GM12878 (cell line): ENCODE measurements at regions not wholly inside any gene's neighbourhood (a gene's known extent, or its start where the extent isn't known, plus 50 kb on each side); places are given as distances from the start of the nearest gene placed in this dataset.

Experiments
- ATAC-seq: fragments of 200-7000 bp; cut with Tn5 transposase; 3 replicates; pipeline ENCODE4 v1.9.1; 2020; ENCODE audit warnings: mild to moderate bottlenecking, moderate library complexity
- BruUV-seq: library from RNA; stranded (reverse); fragments of 400-500 nt; replicated peaks from 2 replicates; lab custom pipeline; 2021; lab: Mats Ljungman, UMichigan
- CTCF ChIA-PET: fragments of 300-600 bp; sonication (Branson Sonifier 250); formaldehyde crosslinking; extraction: SDS; loops from one replicate; lab custom pipeline; 2021; ENCODE audit warnings: inconsistent platforms; lab: Yijun Ruan, JAX
- POLR2A ChIA-PET: fragments of 350-600 bp; formaldehyde crosslinking; extraction: SDS; loops from one replicate; lab custom pipeline; 2021; ENCODE audit warnings: inconsistent platforms; lab: Charles Lee
- RAD21 ChIA-PET: fragments of 300-600 bp; sonication (Branson Sonifier 250); formaldehyde crosslinking; loops from one replicate; lab custom pipeline; 2023; ENCODE audit warnings: antibody characterized with exemption; ENCODE audit not compliant: unreplicated experiment; lab: Charles Lee
- SMC1A ChIA-PET: fragments of 300-600 bp; sonication (Branson Sonifier 250); formaldehyde crosslinking; loops from one replicate; lab custom pipeline; 2023; ENCODE audit not compliant: unreplicated experiment, uncharacterized antibody; lab: Charles Lee
- DNase-seq: peaks from one replicate; pipeline ENCODE4 v3.0.0-alpha.2; 2011; ENCODE audit warnings: low read depth, low spot score
- FAIRE-seq: peaks from 3 replicates; lab custom pipeline; 2011; peaks lifted over from hg19 to GRCh38; lab: Jason Lieb, UNC
- H2AFZ ChIP-seq: 2 replicates; pipeline ENCODE4 v1.6.0; 2011; ENCODE audit warnings: low read depth, low read length, control low read depth; ENCODE audit not compliant: control insufficient read depth
- H3K27ac ChIP-seq: 2 replicates; pipeline ENCODE4 v1.5.1; 2011; ENCODE audit warnings: control low read depth; ENCODE audit not compliant: control insufficient read depth, insufficient read depth
- H3K27me3 ChIP-seq, 2 experiments: replicated peaks in 1 of 2; 2 replicates each; pipeline versions ENCODE4 v1.6.0 to v1.6.1; 2011; ENCODE audit warnings: low read length in 1 of 2; ENCODE audit not compliant: control insufficient read depth in 2 of 2, insufficient read depth in 2 of 2
- H3K36me3 ChIP-seq, 2 experiments: 2 replicates each; pipeline ENCODE4 v1.5.1; 2011; ENCODE audit warnings: low read length in 1 of 2; ENCODE audit not compliant: control insufficient read depth in 2 of 2, insufficient read depth in 2 of 2
- H3K4me1 ChIP-seq: 2 replicates; pipeline ENCODE4 v1.6.1; 2011; ENCODE audit warnings: mild to moderate bottlenecking, low read length, moderate library complexity, mixed read lengths; ENCODE audit not compliant: control insufficient read depth, insufficient read depth
- H3K4me2 ChIP-seq: 2 replicates; pipeline ENCODE4 v1.6.0; 2011; ENCODE audit warnings: control low read depth; ENCODE audit not compliant: control insufficient read depth, insufficient read depth
- H3K4me3 ChIP-seq: fragments of 200-600 bp; sonication (generic); 2 replicates; pipeline ENCODE4 v1.5.1; 2016
- H3K79me2 ChIP-seq: 2 replicates; pipeline ENCODE4 v1.6.0; 2011; ENCODE audit warnings: low read length; ENCODE audit not compliant: control insufficient read depth, insufficient read depth
- H3K9ac ChIP-seq: 2 replicates; pipeline ENCODE4 v1.8.0; 2011; ENCODE audit warnings: low read length, control low read depth, mixed read lengths; ENCODE audit not compliant: control insufficient read depth, insufficient read depth
- H3K9me3 ChIP-seq: replicated peaks from 3 replicates; pipeline ENCODE4 v1.5.1; 2011; ENCODE audit warnings: mild to moderate bottlenecking, low read length; ENCODE audit not compliant: control insufficient read depth, insufficient read depth
- H4K20me1 ChIP-seq: 2 replicates; pipeline ENCODE4 v1.6.0; 2011; ENCODE audit not compliant: control insufficient read depth, insufficient read depth
- BRCA1 ChIP-seq: IDR thresholded peaks from 2 replicates; pipeline ENCODE4 v1.6.1; 2011; ENCODE audit warnings: low read depth, low read length, improper control_type of control experiment
- DPF2 ChIP-seq: fragments of 450-650 bp; IDR thresholded peaks from 2 replicates; pipeline ENCODE4 v1.6.1; 2017; ENCODE audit warnings: mild to moderate bottlenecking
- IKZF1 ChIP-seq: fragments of 450-650 bp; conservative IDR thresholded peaks from 2 replicates; pipeline ENCODE4 v1.6.1; 2017; ENCODE audit warnings: antibody characterized with exemption, mild to moderate bottlenecking
- LARP7 ChIP-seq: fragments of 450-650 bp; IDR thresholded peaks from 2 replicates; pipeline ENCODE4 v1.6.1; 2017; ENCODE audit warnings: mild to moderate bottlenecking
- MTA3 ChIP-seq: IDR thresholded peaks from 2 replicates; pipeline ENCODE4 v1.6.1; 2012; ENCODE audit warnings: low read length, inconsistent platforms, borderline replicate concordance
- NR2C1 ChIP-seq: fragments of 450-650 bp; IDR thresholded peaks from 2 replicates; pipeline ENCODE4 v1.6.1; 2017; ENCODE audit warnings: antibody characterized with exemption, mild to moderate bottlenecking, moderate library complexity
- SIX5 ChIP-seq: IDR thresholded peaks from 2 replicates; pipeline ENCODE4 v1.6.1; 2011; ENCODE audit warnings: mild to moderate bottlenecking, low read depth, low read length, moderate library complexity; ENCODE audit not compliant: severe bottlenecking
- SMARCA5 ChIP-seq: fragments of 450-650 bp; IDR thresholded peaks from 2 replicates; pipeline ENCODE4 v1.6.1; 2017; ENCODE audit warnings: mild to moderate bottlenecking
- STAT3 ChIP-seq: IDR thresholded peaks from 2 replicates; pipeline ENCODE4 v1.6.1; 2011; ENCODE audit warnings: low read depth, low read length, improper control_type of control experiment
- ZBED1 ChIP-seq: IDR thresholded peaks from 2 replicates; pipeline ENCODE4 v1.6.1; 2016; ENCODE audit warnings: borderline replicate concordance
- ZNF207 ChIP-seq: fragments of 450-650 bp; IDR thresholded peaks from 2 replicates; pipeline ENCODE4 v1.6.1; 2014; ENCODE audit warnings: antibody characterized with exemption, mild to moderate bottlenecking, borderline replicate concordance
- ZNF384 ChIP-seq: IDR thresholded peaks from 2 replicates; pipeline ENCODE4 v1.6.1; 2012; ENCODE audit warnings: low read depth, mild to moderate bottlenecking, low read length, improper control_type of control experiment, borderline replicate concordance
- WGBS: methylation state at CpG from one replicate; pipeline ENCODE4 v1.1.6; 2016; ENCODE audit warnings: low lambda C conversion rate; ENCODE audit not compliant: insufficient replicate concordance, insufficient coverage; ENCODE audit errors: missing lambda C conversion rate; 5-methylcytosine and 5-hydroxymethylcytosine counted together
- in situ Hi-C: fragments of 300-500 bp; cut with MboI; formaldehyde crosslinking; loops from 9 replicates; pipeline ENCODE4 v1.14.3; 2018; ENCODE audit warnings: mixed read lengths
- intact Hi-C: fragments of 100-400 bp; cut with micrococcal nuclease; formaldehyde crosslinking; loops from one replicate; pipeline ENCODE4 v1.14.2; 2022; ENCODE audit not compliant: unreplicated experiment
- TF ChIP-seq, protein P1 (sequence below): fragments of 450-650 bp; IDR thresholded peaks from 2 replicates; pipeline ENCODE4 v1.6.1; 2018; ENCODE audit warnings: mild to moderate bottlenecking, low read depth, moderate library complexity; ENCODE audit not compliant: partially characterized antibody
- TF ChIP-seq, protein P2 (sequence below): IDR thresholded peaks from 2 replicates; pipeline ENCODE4 v1.6.1; 2012; ENCODE audit warnings: low read depth, low read length, improper control_type of control experiment
- TF ChIP-seq, protein P3 (sequence below): IDR thresholded peaks from 2 replicates; pipeline ENCODE4 v1.6.1; 2011; ENCODE audit warnings: low read depth, mild to moderate bottlenecking, low read length, moderate library complexity, borderline replicate concordance; ENCODE audit errors: extremely low read depth
- TF ChIP-seq, protein P4 (sequence below): IDR thresholded peaks from 2 replicates; pipeline ENCODE4 v1.6.1; 2012; ENCODE audit warnings: low read length, inconsistent platforms
- TF ChIP-seq, protein P5 (sequence below): fragments of 450-650 bp; IDR thresholded peaks from 2 replicates; pipeline ENCODE4 v1.6.1; 2016; ENCODE audit warnings: mild to moderate bottlenecking

DNA sequence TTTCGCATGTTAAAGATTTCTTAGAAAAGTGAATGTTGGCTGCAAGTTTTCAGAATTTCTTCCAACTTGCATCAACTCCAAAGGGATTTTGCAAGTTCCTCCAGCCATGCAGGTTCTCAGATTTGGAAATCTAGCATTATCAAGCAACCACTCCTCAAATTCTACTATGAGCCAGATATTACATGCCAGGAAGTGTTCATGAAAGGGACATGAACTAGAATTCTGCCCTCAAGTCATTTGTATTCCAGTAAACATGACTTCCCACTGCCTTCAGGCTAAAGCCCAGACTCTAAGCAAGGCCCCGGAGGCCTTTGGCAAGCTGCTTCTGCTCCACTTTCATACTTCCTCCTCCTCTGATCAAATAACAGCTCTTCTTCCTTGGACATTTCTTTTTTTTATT lies 111.3 kb upstream of the PAPPA start:
- no peak for ATAC-seq
- H3K9ac ChIP-seq: no peak overlapping the region
- ChIA-PET CTCF (no interaction called here), POLR2A (no interaction called here), SMC1A (no interaction called here), RAD21 (no interaction called here)
- H3K4me3 ChIP-seq: no peak overlapping the region
- no peak overlapping the region for H3K27ac ChIP-seq
- no peaks in the 10 kb centered on the region for H3K27me3 ChIP-seq
- no peaks in the 10 kb centered on the region for H3K9me3 ChIP-seq
- H2AFZ ChIP-seq: no peak overlapping the region
- WGBS: 12% methylated on average over 2 of the region's 2 CpGs
- no TSS peak for BruUV-seq
- no peak for FAIRE-seq
- no peak for DNase-seq
- intact Hi-C loops (no loop called here), in situ Hi-C loops (no loop called here)
- H3K79me2 ChIP-seq: no peaks in the 10 kb centered on the region
- H3K36me3 ChIP-seq: no peaks in the 10 kb centered on the region
- no peaks in the 10 kb centered on the region for H4K20me1 ChIP-seq
- no peak overlapping the region for H3K4me2 ChIP-seq
- no peaks in the 10 kb centered on the region for H3K4me1 ChIP-seq
- TF ChIP-seq, protein P1, sequence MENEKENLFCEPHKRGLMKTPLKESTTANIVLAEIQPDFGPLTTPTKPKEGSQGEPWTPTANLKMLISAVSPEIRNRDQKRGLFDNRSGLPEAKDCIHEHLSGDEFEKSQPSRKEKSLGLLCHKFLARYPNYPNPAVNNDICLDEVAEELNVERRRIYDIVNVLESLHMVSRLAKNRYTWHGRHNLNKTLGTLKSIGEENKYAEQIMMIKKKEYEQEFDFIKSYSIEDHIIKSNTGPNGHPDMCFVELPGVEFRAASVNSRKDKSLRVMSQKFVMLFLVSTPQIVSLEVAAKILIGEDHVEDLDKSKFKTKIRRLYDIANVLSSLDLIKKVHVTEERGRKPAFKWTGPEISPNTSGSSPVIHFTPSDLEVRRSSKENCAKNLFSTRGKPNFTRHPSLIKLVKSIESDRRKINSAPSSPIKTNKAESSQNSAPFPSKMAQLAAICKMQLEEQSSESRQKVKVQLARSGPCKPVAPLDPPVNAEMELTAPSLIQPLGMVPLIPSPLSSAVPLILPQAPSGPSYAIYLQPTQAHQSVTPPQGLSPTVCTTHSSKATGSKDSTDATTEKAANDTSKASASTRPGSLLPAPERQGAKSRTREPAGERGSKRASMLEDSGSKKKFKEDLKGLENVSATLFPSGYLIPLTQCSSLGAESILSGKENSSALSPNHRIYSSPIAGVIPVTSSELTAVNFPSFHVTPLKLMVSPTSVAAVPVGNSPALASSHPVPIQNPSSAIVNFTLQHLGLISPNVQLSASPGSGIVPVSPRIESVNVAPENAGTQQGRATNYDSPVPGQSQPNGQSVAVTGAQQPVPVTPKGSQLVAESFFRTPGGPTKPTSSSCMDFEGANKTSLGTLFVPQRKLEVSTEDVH: no peak
- no peak for TF ChIP-seq STAT3
- no peak for TF ChIP-seq IKZF1
- no peak for TF ChIP-seq BRCA1
- TF ChIP-seq SMARCA5: no peak
- TF ChIP-seq, protein P2, sequence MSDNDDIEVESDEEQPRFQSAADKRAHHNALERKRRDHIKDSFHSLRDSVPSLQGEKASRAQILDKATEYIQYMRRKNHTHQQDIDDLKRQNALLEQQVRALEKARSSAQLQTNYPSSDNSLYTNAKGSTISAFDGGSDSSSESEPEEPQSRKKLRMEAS: no peak
- TF ChIP-seq, protein P3, sequence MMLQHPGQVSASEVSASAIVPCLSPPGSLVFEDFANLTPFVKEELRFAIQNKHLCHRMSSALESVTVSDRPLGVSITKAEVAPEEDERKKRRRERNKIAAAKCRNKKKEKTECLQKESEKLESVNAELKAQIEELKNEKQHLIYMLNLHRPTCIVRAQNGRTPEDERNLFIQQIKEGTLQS: no peak
- no peak for TF ChIP-seq NR2C1
- no peak for TF ChIP-seq SIX5
- no peak for TF ChIP-seq ZNF207
- TF ChIP-seq, protein P4, sequence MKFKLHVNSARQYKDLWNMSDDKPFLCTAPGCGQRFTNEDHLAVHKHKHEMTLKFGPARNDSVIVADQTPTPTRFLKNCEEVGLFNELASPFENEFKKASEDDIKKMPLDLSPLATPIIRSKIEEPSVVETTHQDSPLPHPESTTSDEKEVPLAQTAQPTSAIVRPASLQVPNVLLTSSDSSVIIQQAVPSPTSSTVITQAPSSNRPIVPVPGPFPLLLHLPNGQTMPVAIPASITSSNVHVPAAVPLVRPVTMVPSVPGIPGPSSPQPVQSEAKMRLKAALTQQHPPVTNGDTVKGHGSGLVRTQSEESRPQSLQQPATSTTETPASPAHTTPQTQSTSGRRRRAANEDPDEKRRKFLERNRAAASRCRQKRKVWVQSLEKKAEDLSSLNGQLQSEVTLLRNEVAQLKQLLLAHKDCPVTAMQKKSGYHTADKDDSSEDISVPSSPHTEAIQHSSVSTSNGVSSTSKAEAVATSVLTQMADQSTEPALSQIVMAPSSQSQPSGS: no peak
- TF ChIP-seq, protein P5, sequence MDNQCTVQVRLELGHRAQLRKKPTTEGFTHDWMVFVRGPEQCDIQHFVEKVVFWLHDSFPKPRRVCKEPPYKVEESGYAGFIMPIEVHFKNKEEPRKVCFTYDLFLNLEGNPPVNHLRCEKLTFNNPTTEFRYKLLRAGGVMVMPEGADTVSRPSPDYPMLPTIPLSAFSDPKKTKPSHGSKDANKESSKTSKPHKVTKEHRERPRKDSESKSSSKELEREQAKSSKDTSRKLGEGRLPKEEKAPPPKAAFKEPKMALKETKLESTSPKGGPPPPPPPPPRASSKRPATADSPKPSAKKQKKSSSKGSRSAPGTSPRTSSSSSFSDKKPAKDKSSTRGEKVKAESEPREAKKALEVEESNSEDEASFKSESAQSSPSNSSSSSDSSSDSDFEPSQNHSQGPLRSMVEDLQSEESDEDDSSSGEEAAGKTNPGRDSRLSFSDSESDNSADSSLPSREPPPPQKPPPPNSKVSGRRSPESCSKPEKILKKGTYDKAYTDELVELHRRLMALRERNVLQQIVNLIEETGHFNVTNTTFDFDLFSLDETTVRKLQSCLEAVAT: no peak
- no peak for TF ChIP-seq ZNF384
- TF ChIP-seq DPF2: no peak
- no peak for TF ChIP-seq LARP7
- TF ChIP-seq ZBED1: no peak
- no peak for TF ChIP-seq MTA3
